CD4-positive, alpha-beta memory T cell (primary cell): ENCODE measurements at regions not wholly inside any gene's neighbourhood (a gene's known extent, or its start where the extent isn't known, plus 50 kb on each side); places are given as distances from the start of the nearest gene placed in this dataset.

ENCODE experiments used
- CTCF ChIA-PET: fragments of 350-600 bp; sonication (Branson Sonifier 250); formaldehyde crosslinking; loops from one replicate; lab custom pipeline; 2021; ENCODE audit warnings: inconsistent platforms; ENCODE audit not compliant: partially characterized antibody; lab: Charles Lee
- POLR2A ChIA-PET: fragments of 350-600 bp; sonication (Branson Sonifier 250); formaldehyde crosslinking; loops from one replicate; lab custom pipeline; 2021; ENCODE audit not compliant: partially characterized antibody; lab: Charles Lee
- DNase-seq, 5 donors: peaks; one replicate each; pipeline versions ENCODE4 v3.0.0 to v3.0.0-alpha.2; 2020 to 2022; ENCODE audit warnings: mixed read lengths in 1 of 5
- H3K27ac ChIP-seq: one replicate; pipeline ENCODE4 v1.7.0; 2013; ENCODE audit warnings: low read depth, low read length
- H3K27me3 ChIP-seq: 2 replicates; pipeline ENCODE4 v1.7.0; 2013; ENCODE audit warnings: mild to moderate bottlenecking, low read length, moderate library complexity; ENCODE audit not compliant: insufficient read depth
- H3K36me3 ChIP-seq: 2 replicates; pipeline ENCODE4 v1.7.0; 2013; ENCODE audit warnings: mild to moderate bottlenecking, low read length, moderate library complexity; ENCODE audit not compliant: insufficient read depth
- H3K4me1 ChIP-seq: 2 replicates; pipeline ENCODE4 v1.7.0; 2013; ENCODE audit warnings: mild to moderate bottlenecking, low read length, moderate library complexity; ENCODE audit not compliant: insufficient read depth
- H3K4me3 ChIP-seq, 2 donors: one replicate each; pipeline ENCODE4 v1.7.0; 2013; ENCODE audit warnings: low read length in 2 of 2, mild to moderate bottlenecking in 1 of 2
- H3K9me3 ChIP-seq, 2 donors: one replicate each; pipeline ENCODE4 v1.7.0; 2013; ENCODE audit warnings: low read length in 2 of 2, control low read depth in 1 of 2; ENCODE audit not compliant: control insufficient read depth in 1 of 2
- H3K27ac Mint-ChIP-seq, 7 donors: one replicate each; pipeline ENCODE4 v1.8.0; 2020 to 2021; ENCODE audit warnings: mixed read lengths in 7 of 7, mild to moderate bottlenecking in 6 of 7, inconsistent platforms in 3 of 7, moderate library complexity in 3 of 7
- H3K27me3 Mint-ChIP-seq, 2 donors: one replicate each; pipeline ENCODE4 v1.8.0; 2020 to 2021; ENCODE audit warnings: mixed read lengths in 2 of 2
- H3K36me3 Mint-ChIP-seq, 2 donors: one replicate each; pipeline ENCODE4 v1.8.0; 2020 to 2021; ENCODE audit warnings: mixed read lengths in 2 of 2, inconsistent platforms in 1 of 2, mild to moderate bottlenecking in 1 of 2
- H3K4me1 Mint-ChIP-seq, 4 donors: one replicate each; pipeline ENCODE4 v1.8.0; 2020 to 2021; ENCODE audit warnings: mixed read lengths in 4 of 4, mild to moderate bottlenecking in 1 of 4
- H3K4me3 Mint-ChIP-seq, 8 donors: one replicate each; pipeline ENCODE4 v1.8.0; 2020 to 2021; ENCODE audit warnings: mixed read lengths in 8 of 8, mild to moderate bottlenecking in 7 of 8, moderate library complexity in 6 of 8, inconsistent platforms in 3 of 8
- H3K9me3 Mint-ChIP-seq, 8 donors: one replicate each; pipeline ENCODE4 v1.8.0; 2020 to 2021; ENCODE audit warnings: mixed read lengths in 8 of 8, mild to moderate bottlenecking in 5 of 8, inconsistent platforms in 3 of 8, moderate library complexity in 1 of 8
- intact Hi-C: fragments of 100-400 bp; cut with micrococcal nuclease; formaldehyde crosslinking; loops from one replicate; pipeline ENCODE4 v1.15.1; 2023

DNA sequence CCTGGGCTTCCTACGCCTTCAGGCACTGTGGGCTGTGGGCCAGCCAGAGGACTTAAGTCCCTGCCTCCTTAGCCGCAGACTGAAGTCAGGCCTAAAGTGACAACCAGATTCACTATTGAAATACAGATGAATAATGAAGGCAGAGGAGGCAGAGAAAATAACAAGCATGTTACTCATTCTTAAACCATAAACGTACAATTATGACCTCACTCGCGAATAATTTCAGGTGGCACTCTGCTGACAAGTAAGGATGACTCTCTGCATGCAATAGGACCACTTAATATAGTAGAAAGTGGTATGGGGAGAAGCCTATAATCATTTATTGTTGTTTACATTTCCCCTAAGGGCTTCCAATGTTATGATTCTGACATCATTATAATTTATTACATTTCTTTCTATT is 409.2 kb upstream of the FGF13 start:
- no peaks in the 10 kb centered on the region for H3K36me3 Mint-ChIP-seq
- DNase-seq, result no peak
- Histone ChIP-seq H3K9me3 (no peaks in the 10 kb centered on the region), H3K36me3 (no peaks in the 10 kb centered on the region), H3K27me3 (no peaks in the 10 kb centered on the region), H3K4me3 (no peak overlapping the region), H3K27ac (no peak overlapping the region), H3K4me1 (no peaks in the 10 kb centered on the region)
- peaks cover 0 to 3% (median 0%) of the 10 kb centered on the region in 8 donors for H3K9me3 Mint-ChIP-seq
- no peaks in the 10 kb centered on the region for H3K4me1 Mint-ChIP-seq
- H3K4me3 Mint-ChIP-seq, result no peak overlapping the region
- ChIA-PET POLR2A (no interaction called here), CTCF (no interaction called here)
- intact Hi-C loops, result no loop called here
- H3K27ac Mint-ChIP-seq, result no peak overlapping the region
- peaks cover 0 to 3% of the 10 kb centered on the region in 2 donors for H3K27me3 Mint-ChIP-seq

GRCh38 chrX:139113708-139114107 is 402.2 kb upstream of the FGF13 start:
- CTCF ChIA-PET, result no interaction called here
- Mint-ChIP-seq H3K27ac (no peak overlapping the region), H3K4me3 (no peak overlapping the region)

DNA sequence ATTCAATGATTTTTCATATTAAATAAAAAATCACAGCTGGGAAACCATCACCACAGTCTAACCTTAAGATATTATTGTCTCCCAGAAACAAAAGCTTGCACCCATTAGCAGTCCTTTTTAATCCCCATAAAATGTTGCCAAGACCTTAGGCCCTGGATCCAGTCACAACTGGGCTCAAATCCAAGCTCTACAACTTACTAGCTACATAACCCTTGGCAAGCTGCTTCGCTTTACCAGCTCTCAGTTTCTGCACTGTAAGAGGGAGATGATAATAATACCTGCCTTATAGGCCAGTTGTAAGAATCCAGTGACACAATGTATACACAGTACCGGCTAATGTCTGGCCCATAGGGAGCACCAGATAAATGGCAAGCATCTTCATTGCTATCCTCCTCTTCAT is 400.9 kb upstream of the FGF13 start:
- Mint-ChIP-seq H3K4me3 (no peak overlapping the region), H3K27ac (no peak overlapping the region), H3K27me3 (no peaks in the 10 kb centered on the region), H3K36me3 (no peaks in the 10 kb centered on the region), H3K9me3 (peaks cover 0 to 2% (median 0%) of the 10 kb centered on the region in 8 donors), H3K4me1 (no peaks in the 10 kb centered on the region)
- Histone ChIP-seq H3K9me3 (no peaks in the 10 kb centered on the region), H3K27ac (no peak overlapping the region), H3K36me3 (no peaks in the 10 kb centered on the region), H3K27me3 (no peaks in the 10 kb centered on the region), H3K4me3 (no peak overlapping the region), H3K4me1 (no peaks in the 10 kb centered on the region)
- ChIA-PET CTCF (no interaction called here), POLR2A (no interaction called here)
- DNase-seq, result no peak
- intact Hi-C loops, result no loop called here

More at GRCh38 chrX:139113708-139114107, 402.2 kb upstream of the FGF13 start:
- H3K27me3 ChIP-seq, result no peaks in the 10 kb centered on the region
- intact Hi-C loops, result no loop called here
- no peak overlapping the region for H3K27ac ChIP-seq
- no peaks in the 10 kb centered on the region for H3K36me3 ChIP-seq
- H3K9me3 ChIP-seq, result no peaks in the 10 kb centered on the region
- H3K4me1 Mint-ChIP-seq, result no peaks in the 10 kb centered on the region
- H3K27me3 Mint-ChIP-seq, result peaks cover 0 to 3% of the 10 kb centered on the region in 2 donors
- peaks cover 0 to 2% (median 0%) of the 10 kb centered on the region in 8 donors for H3K9me3 Mint-ChIP-seq
- H3K36me3 Mint-ChIP-seq, result no peaks in the 10 kb centered on the region
- H3K4me3 ChIP-seq, result no peak overlapping the region
- no peaks in the 10 kb centered on the region for H3K4me1 ChIP-seq
- DNase-seq, result no peak
- POLR2A ChIA-PET, result no interaction called here

GRCh38 chrX:139106069-139106468 is 394.6 kb upstream of the FGF13 start:
- Histone ChIP-seq H3K27ac (no peak overlapping the region), H3K4me3 (no peak overlapping the region), H3K9me3 (no peaks in the 10 kb centered on the region), H3K4me1 (no peaks in the 10 kb centered on the region), H3K27me3 (no peaks in the 10 kb centered on the region), H3K36me3 (no peaks in the 10 kb centered on the region)
- no peak for DNase-seq
- ChIA-PET POLR2A (no interaction called here), CTCF (no interaction called here)
- Mint-ChIP-seq H3K27me3 (no peaks in the 10 kb centered on the region), H3K27ac (no peak overlapping the region), H3K4me1 (no peaks in the 10 kb centered on the region), H3K36me3 (no peaks in the 10 kb centered on the region), H3K4me3 (no peak overlapping the region), H3K9me3 (peaks cover 0 to 1% (median 0%) of the 10 kb centered on the region in 8 donors)
- intact Hi-C loops, result no loop called here

DNA sequence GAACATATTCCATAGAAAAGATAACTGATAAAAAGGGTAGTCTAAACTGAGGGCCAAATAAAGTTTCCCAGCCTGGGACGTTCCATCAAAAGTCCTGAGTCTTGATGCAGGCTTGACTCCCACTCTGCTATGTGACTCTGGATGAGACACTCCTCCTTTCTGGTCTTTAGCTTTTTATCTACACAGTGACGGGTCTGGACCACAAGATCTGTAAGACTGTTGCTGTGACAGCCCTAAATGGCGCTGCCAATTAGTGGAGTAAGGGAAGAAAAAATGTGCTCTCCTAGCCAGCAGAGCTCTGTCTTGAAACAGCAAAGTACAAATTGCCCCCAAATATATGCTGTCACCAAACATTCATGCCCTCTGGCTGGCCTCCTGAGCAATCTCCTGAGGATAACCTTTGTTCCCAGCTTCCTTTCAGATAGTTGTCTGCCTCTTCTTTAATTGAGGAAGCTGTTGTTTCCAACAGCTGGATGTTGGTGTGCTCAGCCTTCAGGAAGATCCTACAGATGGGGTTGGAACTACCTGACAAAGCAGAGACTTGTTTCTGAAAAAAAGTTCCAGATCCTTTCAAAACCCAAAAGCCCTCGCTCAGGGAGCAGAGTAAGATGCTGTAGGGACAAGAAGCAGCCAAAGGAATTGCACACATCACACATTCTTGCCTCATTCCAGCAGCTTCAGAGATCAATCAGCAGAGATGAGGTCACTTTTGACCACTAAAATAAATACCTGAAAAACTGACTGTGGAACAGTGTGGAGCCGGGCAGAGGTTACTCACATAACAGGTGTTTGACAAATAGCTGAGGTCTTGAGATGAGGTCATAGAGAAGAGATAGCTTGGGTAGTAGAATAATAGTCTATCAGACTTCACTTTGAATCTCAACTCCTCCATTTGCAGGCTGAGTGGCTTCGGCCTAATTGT is 383.4 kb upstream of the FGF13 start:
- Mint-ChIP-seq H3K9me3 (peaks cover 0 to 1% (median 0%) of the 10 kb centered on the region in 8 donors), H3K4me1 (no peaks in the 10 kb centered on the region), H3K27me3 (no peaks in the 10 kb centered on the region), H3K27ac (no peak overlapping the region), H3K36me3 (no peaks in the 10 kb centered on the region), H3K4me3 (no peak overlapping the region)
- Histone ChIP-seq H3K4me3 (no peak overlapping the region), H3K27ac (no peak overlapping the region), H3K9me3 (no peaks in the 10 kb centered on the region), H3K36me3 (no peaks in the 10 kb centered on the region), H3K27me3 (no peaks in the 10 kb centered on the region), H3K4me1 (no peaks in the 10 kb centered on the region)
- DNase-seq, result no peak
- ChIA-PET CTCF (no interaction called here), POLR2A (no interaction called here)
- intact Hi-C loops, result no loop called here

GRCh38 chrX:139093201-139093600 is 381.7 kb upstream of the FGF13 start:
- no peak overlapping the region for H3K4me3 ChIP-seq
- intact Hi-C loops, result no loop called here
- no peaks in the 10 kb centered on the region for H3K27me3 Mint-ChIP-seq
- DNase-seq, result no peak
- H3K27ac ChIP-seq, result no peak overlapping the region
- CTCF ChIA-PET, result no interaction called here
- no peaks in the 10 kb centered on the region for H3K4me1 Mint-ChIP-seq
- H3K27me3 ChIP-seq, result no peaks in the 10 kb centered on the region
- H3K4me1 ChIP-seq, result no peaks in the 10 kb centered on the region
- no peak overlapping the region for H3K4me3 Mint-ChIP-seq
- no peaks in the 10 kb centered on the region for H3K36me3 Mint-ChIP-seq
- no peaks in the 10 kb centered on the region for H3K36me3 ChIP-seq
- no peaks in the 10 kb centered on the region for H3K9me3 ChIP-seq
- POLR2A ChIA-PET, result no interaction called here
- H3K27ac Mint-ChIP-seq, result no peak overlapping the region
- H3K9me3 Mint-ChIP-seq, result no peaks in the 10 kb centered on the region

GRCh38 chrX:139091878-139092277 is 380.4 kb upstream of the FGF13 start:
- no peak for DNase-seq
- no peaks in the 10 kb centered on the region for H3K4me1 Mint-ChIP-seq
- CTCF ChIA-PET, result no interaction called here

More at GRCh38 chrX:139091878-139092277, 380.4 kb upstream of the FGF13 start:
- intact Hi-C loops, result no loop called here
- H3K27ac ChIP-seq, result no peak overlapping the region
- H3K27me3 ChIP-seq, result no peaks in the 10 kb centered on the region
- Mint-ChIP-seq H3K9me3 (no peaks in the 10 kb centered on the region), H3K27ac (no peak overlapping the region), H3K4me3 (no peak overlapping the region), H3K36me3 (no peaks in the 10 kb centered on the region), H3K27me3 (no peaks in the 10 kb centered on the region)
- POLR2A ChIA-PET, result no interaction called here
- H3K4me1 ChIP-seq, result no peaks in the 10 kb centered on the region
- H3K4me3 ChIP-seq, result no peak overlapping the region
- H3K36me3 ChIP-seq, result no peaks in the 10 kb centered on the region
- no peaks in the 10 kb centered on the region for H3K9me3 ChIP-seq
